ENCODE measurements at regions not wholly inside any gene's neighbourhood (a gene's known extent, or its start where the extent isn't known, plus 50 kb on each side); places are given as distances from the start of the nearest gene placed in this dataset.

- Histone ChIP-seq H3K9me3 (ENCODE audit: control insufficient read depth in 3 of 3, low read length in 3 of 3) (no peaks in the 10 kb centered on the region), H3K4me1 (ENCODE audit: control insufficient read depth in 3 of 3, insufficient read depth in 3 of 3, low read length in 3 of 3) (peaks cover 11 to 16% (median 16%) of the 10 kb centered on the region in 3 donors), H3K36me3 (ENCODE audit: control insufficient read depth in 3 of 3, insufficient read depth in 3 of 3, low read length in 3 of 3) (no peaks in the 10 kb centered on the region), H3K4me3 (ENCODE audit: low read length in 3 of 3) (no peak overlapping the region), H3K27me3 (ENCODE audit: control insufficient read depth in 3 of 3, insufficient read depth in 3 of 3, low read length in 3 of 3) (no peaks in the 10 kb centered on the region), H3K9ac (ENCODE audit: low read depth in 1 of 3, low read length in 3 of 3) (no peak overlapping the region), H3K27ac (ENCODE audit: low read depth, low read length) (no peak overlapping the region)
These were observed 53.1 kb upstream of the BCO1 start for GRCh38 chr16:81185416-81185815.

- H3K9ac ChIP-seq (ENCODE audit: low read depth in 1 of 3, low read length in 3 of 3): peak overlapping the region in 2 of 3 donors; percentile 61 to 84
- peak overlapping the region; percentile 11 to 66 (median 58) for H3K4me3 ChIP-seq (ENCODE audit: low read length in 3 of 3)
- H3K27ac ChIP-seq (ENCODE audit: low read depth, low read length): peak overlapping the region; percentile 88
These were observed 57.3 kb upstream of the BCO1 start for GRCh38 chr16:81181013-81181720.

GRCh38 chr16:81180578-81180977, 57.9 kb upstream of the BCO1 start:
- peak overlapping the region; percentile 88 for H3K27ac ChIP-seq (ENCODE audit: low read depth, low read length)
- peak overlapping the region in 2 of 3 donors; percentile 61 to 84 for H3K9ac ChIP-seq (ENCODE audit: low read depth in 1 of 3, low read length in 3 of 3)
- H3K27me3 ChIP-seq (ENCODE audit: control insufficient read depth in 3 of 3, insufficient read depth in 3 of 3, low read length in 3 of 3): no peaks in the 10 kb centered on the region
- no peaks in the 10 kb centered on the region for H3K9me3 ChIP-seq (ENCODE audit: control insufficient read depth in 3 of 3, low read length in 3 of 3)
- H3K4me3 ChIP-seq (ENCODE audit: low read length in 3 of 3): peak overlapping the region; percentile 11 to 66 (median 58)
- peaks cover 8 to 10% (median 9%) of the 10 kb centered on the region in 3 donors for H3K4me1 ChIP-seq (ENCODE audit: control insufficient read depth in 3 of 3, insufficient read depth in 3 of 3, low read length in 3 of 3)
- no peaks in the 10 kb centered on the region for H3K36me3 ChIP-seq (ENCODE audit: control insufficient read depth in 3 of 3, insufficient read depth in 3 of 3, low read length in 3 of 3)

More at GRCh38 chr16:81181013-81181720, 57.3 kb upstream of the BCO1 start:
- Histone ChIP-seq H3K9me3 (ENCODE audit: control insufficient read depth in 3 of 3, low read length in 3 of 3) (no peaks in the 10 kb centered on the region), H3K4me1 (ENCODE audit: control insufficient read depth in 3 of 3, insufficient read depth in 3 of 3, low read length in 3 of 3) (peaks cover 8 to 10% (median 9%) of the 10 kb centered on the region in 3 donors), H3K27me3 (ENCODE audit: control insufficient read depth in 3 of 3, insufficient read depth in 3 of 3, low read length in 3 of 3) (no peaks in the 10 kb centered on the region), H3K36me3 (ENCODE audit: control insufficient read depth in 3 of 3, insufficient read depth in 3 of 3, low read length in 3 of 3) (no peaks in the 10 kb centered on the region)

- Histone ChIP-seq H3K4me1 (ENCODE audit: control insufficient read depth in 3 of 3, insufficient read depth in 3 of 3, low read length in 3 of 3) (peaks cover 8 to 10% (median 9%) of the 10 kb centered on the region in 3 donors), H3K27ac (ENCODE audit: low read depth, low read length) (no peak overlapping the region), H3K36me3 (ENCODE audit: control insufficient read depth in 3 of 3, insufficient read depth in 3 of 3, low read length in 3 of 3) (peaks cover 0 to 4% (median 2%) of the 10 kb centered on the region in 3 donors), H3K9me3 (ENCODE audit: control insufficient read depth in 3 of 3, low read length in 3 of 3) (no peaks in the 10 kb centered on the region), H3K4me3 (ENCODE audit: low read length in 3 of 3) (no peak overlapping the region), H3K9ac (ENCODE audit: low read depth in 1 of 3, low read length in 3 of 3) (no peak overlapping the region), H3K27me3 (ENCODE audit: control insufficient read depth in 3 of 3, insufficient read depth in 3 of 3, low read length in 3 of 3) (no peaks in the 10 kb centered on the region)
These were observed 59.3 kb upstream of the BCO1 start for GRCh38 chr16:81179219-81179618.

GRCh38 chr16:81175325-81175891, 63.1 kb upstream of the BCO1 start:
- Histone ChIP-seq H3K27ac (ENCODE audit: low read depth, low read length) (no peak overlapping the region), H3K9ac (ENCODE audit: low read depth in 1 of 3, low read length in 3 of 3) (no peak overlapping the region), H3K27me3 (ENCODE audit: control insufficient read depth in 3 of 3, insufficient read depth in 3 of 3, low read length in 3 of 3) (no peaks in the 10 kb centered on the region), H3K4me3 (ENCODE audit: low read length in 3 of 3) (no peak overlapping the region), H3K9me3 (ENCODE audit: control insufficient read depth in 3 of 3, low read length in 3 of 3) (no peaks in the 10 kb centered on the region), H3K4me1 (ENCODE audit: control insufficient read depth in 3 of 3, insufficient read depth in 3 of 3, low read length in 3 of 3) (peaks cover under 1 to 2% (median 2%) of the 10 kb centered on the region in 3 donors), H3K36me3 (ENCODE audit: control insufficient read depth in 3 of 3, insufficient read depth in 3 of 3, low read length in 3 of 3) (peaks cover 0 to 7% (median 4%) of the 10 kb centered on the region in 3 donors)

- Histone ChIP-seq H3K27ac (ENCODE audit: low read depth, low read length) (no peak overlapping the region), H3K4me1 (ENCODE audit: control insufficient read depth in 3 of 3, insufficient read depth in 3 of 3, low read length in 3 of 3) (no peaks in the 10 kb centered on the region), H3K36me3 (ENCODE audit: control insufficient read depth in 3 of 3, insufficient read depth in 3 of 3, low read length in 3 of 3) (peaks cover 0 to 7% (median 4%) of the 10 kb centered on the region in 3 donors), H3K27me3 (ENCODE audit: control insufficient read depth in 3 of 3, insufficient read depth in 3 of 3, low read length in 3 of 3) (no peaks in the 10 kb centered on the region), H3K9me3 (ENCODE audit: control insufficient read depth in 3 of 3, low read length in 3 of 3) (no peaks in the 10 kb centered on the region), H3K4me3 (ENCODE audit: low read length in 3 of 3) (no peak overlapping the region), H3K9ac (ENCODE audit: low read depth in 1 of 3, low read length in 3 of 3) (no peak overlapping the region)
These were observed 63.7 kb upstream of the BCO1 start for GRCh38 chr16:81174644-81175324.

- no peaks in the 10 kb centered on the region for H3K27me3 ChIP-seq (ENCODE audit: control insufficient read depth in 3 of 3, insufficient read depth in 3 of 3, low read length in 3 of 3)
- no peak overlapping the region for H3K4me3 ChIP-seq (ENCODE audit: low read length in 3 of 3)
- H3K36me3 ChIP-seq (ENCODE audit: control insufficient read depth in 3 of 3, insufficient read depth in 3 of 3, low read length in 3 of 3): peaks cover 0 to 7% (median 4%) of the 10 kb centered on the region in 3 donors
- H3K9me3 ChIP-seq (ENCODE audit: control insufficient read depth in 3 of 3, low read length in 3 of 3): no peaks in the 10 kb centered on the region
- H3K9ac ChIP-seq (ENCODE audit: low read depth in 1 of 3, low read length in 3 of 3): no peak overlapping the region
- no peak overlapping the region for H3K27ac ChIP-seq (ENCODE audit: low read depth, low read length)
- H3K4me1 ChIP-seq (ENCODE audit: control insufficient read depth in 3 of 3, insufficient read depth in 3 of 3, low read length in 3 of 3): no peaks in the 10 kb centered on the region
These were observed 65.5 kb upstream of the BCO1 start for GRCh38 chr16:81172769-81173658.

- Histone ChIP-seq H3K4me3 (ENCODE audit: low read length in 3 of 3) (no peak overlapping the region), H3K9ac (ENCODE audit: low read depth in 1 of 3, low read length in 3 of 3) (no peak overlapping the region), H3K36me3 (ENCODE audit: control insufficient read depth in 3 of 3, insufficient read depth in 3 of 3, low read length in 3 of 3) (peaks cover 0 to 7% (median 4%) of the 10 kb centered on the region in 3 donors), H3K4me1 (ENCODE audit: control insufficient read depth in 3 of 3, insufficient read depth in 3 of 3, low read length in 3 of 3) (no peaks in the 10 kb centered on the region), H3K27ac (ENCODE audit: low read depth, low read length) (no peak overlapping the region), H3K27me3 (ENCODE audit: control insufficient read depth in 3 of 3, insufficient read depth in 3 of 3, low read length in 3 of 3) (no peaks in the 10 kb centered on the region), H3K9me3 (ENCODE audit: control insufficient read depth in 3 of 3, low read length in 3 of 3) (no peaks in the 10 kb centered on the region)
These were observed 67.7 kb upstream of the BCO1 start for GRCh38 chr16:81170824-81171223.

GRCh38 chr16:81168406-81168805, 70.1 kb upstream of the BCO1 start:
- Histone ChIP-seq H3K4me3 (ENCODE audit: low read length in 3 of 3) (no peak overlapping the region), H3K36me3 (ENCODE audit: control insufficient read depth in 3 of 3, insufficient read depth in 3 of 3, low read length in 3 of 3) (peaks cover 0 to 2% (median 0%) of the 10 kb centered on the region in 3 donors), H3K4me1 (ENCODE audit: control insufficient read depth in 3 of 3, insufficient read depth in 3 of 3, low read length in 3 of 3) (no peaks in the 10 kb centered on the region), H3K9ac (ENCODE audit: low read depth in 1 of 3, low read length in 3 of 3) (no peak overlapping the region), H3K27ac (ENCODE audit: low read depth, low read length) (no peak overlapping the region), H3K27me3 (ENCODE audit: control insufficient read depth in 3 of 3, insufficient read depth in 3 of 3, low read length in 3 of 3) (no peaks in the 10 kb centered on the region), H3K9me3 (ENCODE audit: control insufficient read depth in 3 of 3, low read length in 3 of 3) (no peaks in the 10 kb centered on the region)

Data from skeletal muscle tissue (tissue), 3 donors.